A549 (cell line): ENCODE measurements at regions not wholly inside any gene's neighbourhood (a gene's known extent, or its start where the extent isn't known, plus 50 kb on each side); places are given as distances from the start of the nearest gene placed in this dataset.

Source experiments
- ATAC-seq, 2 experiments: fragments of 200-7000 bp in 1 of 2; fragments of >200 bp in 1 of 2; cut with Nextera tagmentation in 1 of 2; cut with Tn5 transposase in 1 of 2; 3 replicates each; pipeline versions ENCODE4 v1.8.0 to v1.9.1; 2018 to 2020; ENCODE audit warnings: mild to moderate bottlenecking in 1 of 2, moderate library complexity in 1 of 2
- CTCF ChIA-PET: fragments of 300-600 bp; sonication (Branson Sonifier 250); formaldehyde crosslinking; extraction: SDS; loops from one replicate; lab custom pipeline; 2021; ENCODE audit warnings: antibody characterized with exemption, inconsistent platforms; lab: Yijun Ruan, JAX
- POLR2A ChIA-PET: fragments of 350-600 bp; formaldehyde crosslinking; extraction: SDS; loops from one replicate; lab custom pipeline; 2021; ENCODE audit warnings: antibody characterized with exemption, inconsistent platforms; lab: Yijun Ruan, JAX
- DNase-seq, 2 experiments: peaks; one replicate each; pipeline versions ENCODE4 v3.0.0 to v3.0.0-alpha.2; 2011 to 2016; ENCODE audit warnings: low read depth in 1 of 2, low spot score in 1 of 2
- FAIRE-seq: peaks from 2 replicates; lab custom pipeline; 2011; peaks lifted over from hg19 to GRCh38; lab: Jason Lieb, UNC
- H3K27ac ChIP-seq, 2 experiments: fragments of >200 bp; sonication (Bioruptor Twin); formaldehyde crosslinking; 3 replicates each; pipeline ENCODE4 v1.5.1; 2016 to 2017
- H3K4me1 ChIP-seq: fragments of >200 bp; sonication (Bioruptor Twin); formaldehyde crosslinking; 3 replicates; pipeline ENCODE4 v1.6.1; 2016
- H3K4me2 ChIP-seq: fragments of >200 bp; sonication (Bioruptor Twin); formaldehyde crosslinking; 3 replicates; pipeline ENCODE4 v1.6.1; 2016
- H3K4me3 ChIP-seq: fragments of >200 bp; sonication (Bioruptor Twin); formaldehyde crosslinking; 3 replicates; pipeline ENCODE4 v1.5.1; 2016
- H3K9me3 ChIP-seq: fragments of >200 bp; sonication (Bioruptor Twin); formaldehyde crosslinking; 3 replicates; pipeline ENCODE4 v1.6.1; 2016
- ATOH8 ChIP-seq: fragments of 250-450 bp; sonication (Bioruptor Pico); IDR thresholded peaks from 2 replicates; pipeline ENCODE4 v1.5.0; 2020; ENCODE audit warnings: low read depth, mild to moderate bottlenecking, moderate library complexity
- BHLHE40 ChIP-seq: IDR thresholded peaks from 2 replicates; pipeline ENCODE4 v1.6.1; 2012; ENCODE audit warnings: low read depth, low read length, inconsistent platforms
- CBX8 ChIP-seq: fragments of 200-600 bp; sonication (generic); IDR thresholded peaks from 2 replicates; pipeline ENCODE4 v1.6.1; 2016
- CHD4 ChIP-seq: fragments of 200-600 bp; sonication (generic); IDR thresholded peaks from 2 replicates; pipeline ENCODE4 v1.6.1; 2016; ENCODE audit warnings: antibody characterized with exemption, mild to moderate bottlenecking, borderline replicate concordance
- EHMT2 ChIP-seq: fragments of 200-600 bp; sonication (generic); IDR thresholded peaks from 2 replicates; pipeline ENCODE4 v1.6.1; 2016; ENCODE audit warnings: antibody characterized with exemption, low read depth, mild to moderate bottlenecking, moderate library complexity
- FOSL2 ChIP-seq, 2 experiments: fragments of 450-650 bp in 1 of 2; fragments of >200 bp in 1 of 2; sonication (Bioruptor Twin) in 1 of 2; formaldehyde crosslinking; IDR thresholded peaks; 2 replicates each; pipeline versions ENCODE4 v1.5.0 to v1.6.1; 2016 to 2020; ENCODE audit warnings: mild to moderate bottlenecking in 1 of 2, moderate library complexity in 1 of 2
- GATA3 ChIP-seq: IDR thresholded peaks from 2 replicates; pipeline ENCODE4 v1.6.1; 2012; ENCODE audit warnings: borderline replicate concordance
- HDAC2 ChIP-seq: fragments of 200-600 bp; sonication (generic); IDR thresholded peaks from 2 replicates; pipeline ENCODE4 v1.6.1; 2016
- HEYL ChIP-seq: fragments of 250-450 bp; sonication (Bioruptor Pico); IDR thresholded peaks from 2 replicates; pipeline ENCODE4 v1.8.0; 2021; ENCODE audit warnings: mild to moderate bottlenecking, moderate library complexity
- HOXB13 ChIP-seq: fragments of 250-450 bp; sonication (Bioruptor Pico); IDR thresholded peaks from 2 replicates; pipeline ENCODE4 v1.5.0; 2020; ENCODE audit warnings: low read depth, mild to moderate bottlenecking, moderate library complexity
- HOXB5 ChIP-seq: fragments of 250-450 bp; sonication (Bioruptor Pico); IDR thresholded peaks from 2 replicates; pipeline ENCODE4 v1.5.0; 2020; ENCODE audit warnings: mild to moderate bottlenecking, moderate library complexity
- JUN ChIP-seq, 2 experiments: fragments of >200 bp; sonication (Bioruptor Twin); formaldehyde crosslinking; IDR thresholded peaks; 2 replicates in 1 of 2; 3 replicates in 1 of 2; pipeline ENCODE4 v1.6.1; 2016 to 2017
- KDM1A ChIP-seq: fragments of 200-600 bp; sonication (generic); IDR thresholded peaks from 2 replicates; pipeline ENCODE4 v1.6.1; 2016; ENCODE audit warnings: low read depth, mild to moderate bottlenecking
- NFE2L2 ChIP-seq: fragments of 150-350 bp; conservative IDR thresholded peaks from 2 replicates; pipeline ENCODE4 v1.6.1; 2014; ENCODE audit warnings: low read length
- NPAS2 ChIP-seq: fragments of 250-450 bp; sonication (Bioruptor Pico); IDR thresholded peaks from 2 replicates; pipeline ENCODE4 v1.8.0; 2022; ENCODE audit warnings: mild to moderate bottlenecking, moderate library complexity, borderline replicate concordance
- NR3C1 ChIP-seq: fragments of >200 bp; sonication (Bioruptor Twin); formaldehyde crosslinking; IDR thresholded peaks from 3 replicates; pipeline ENCODE4 v1.6.1; 2017
- RAD21 ChIP-seq, 2 experiments: fragments of >200 bp in 1 of 2; sonication (Bioruptor Twin) in 1 of 2; formaldehyde crosslinking in 1 of 2; IDR thresholded peaks in 1 of 2; conservative IDR thresholded peaks in 1 of 2; 2 replicates in 1 of 2; 3 replicates in 1 of 2; pipeline ENCODE4 v1.6.1; 2012 to 2018; ENCODE audit warnings: inconsistent platforms in 1 of 2
- RCOR1 ChIP-seq: fragments of 150-350 bp; IDR thresholded peaks from 2 replicates; pipeline ENCODE4 v1.6.1; 2014; ENCODE audit warnings: antibody characterized with exemption, low read length, low read depth
- SREBF2 ChIP-seq: fragments of 450-650 bp; IDR thresholded peaks from 2 replicates; pipeline ENCODE4 v1.6.1; 2014; ENCODE audit warnings: mild to moderate bottlenecking, moderate library complexity
- TP53 ChIP-seq: fragments of 250-450 bp; sonication (Bioruptor Pico); IDR thresholded peaks from 2 replicates; pipeline ENCODE4 v1.5.0; 2021; ENCODE audit warnings: mild to moderate bottlenecking, moderate library complexity
- ZC3H11A ChIP-seq: fragments of 450-650 bp; IDR thresholded peaks from 2 replicates; pipeline ENCODE4 v1.6.1; 2014; ENCODE audit warnings: antibody characterized with exemption, mild to moderate bottlenecking
- ZSCAN20 ChIP-seq: fragments of 250-450 bp; sonication (Bioruptor Pico); IDR thresholded peaks from 2 replicates; pipeline ENCODE4 v1.8.0; 2022; ENCODE audit warnings: mild to moderate bottlenecking, moderate library complexity
- WGBS: methylation state at CpG from one replicate; pipeline ENCODE4 v1.1.6; 2017; ENCODE audit errors: missing lambda C conversion rate; 5-methylcytosine and 5-hydroxymethylcytosine counted together
- TF ChIP-seq, protein P1 (sequence below): fragments of 450-650 bp; IDR thresholded peaks from 2 replicates; pipeline ENCODE4 v1.6.1; 2014; ENCODE audit warnings: antibody characterized with exemption

GRCh38 chr9:93874242-93874641 lies 80.9 kb downstream of the BARX1 start:
- ATAC-seq (no peak), FAIRE-seq (no peak), DNase-seq (no peak)
- CTCF ChIA-PET = no interaction called here
- H3K4me3 ChIP-seq = no peak overlapping the region
- H3K4me1 ChIP-seq = no peaks in the 10 kb centered on the region
- peaks cover 32% of the 10 kb centered on the region for H3K9me3 ChIP-seq
- H3K4me2 ChIP-seq = no peak overlapping the region
- TF ChIP-seq EHMT2 (no peak), NFE2L2 (no peak), GATA3 (no peak), HOXB5 (no peak)
- POLR2A ChIA-PET = no interaction called here
- no peak overlapping the region for H3K27ac ChIP-seq

DNA sequence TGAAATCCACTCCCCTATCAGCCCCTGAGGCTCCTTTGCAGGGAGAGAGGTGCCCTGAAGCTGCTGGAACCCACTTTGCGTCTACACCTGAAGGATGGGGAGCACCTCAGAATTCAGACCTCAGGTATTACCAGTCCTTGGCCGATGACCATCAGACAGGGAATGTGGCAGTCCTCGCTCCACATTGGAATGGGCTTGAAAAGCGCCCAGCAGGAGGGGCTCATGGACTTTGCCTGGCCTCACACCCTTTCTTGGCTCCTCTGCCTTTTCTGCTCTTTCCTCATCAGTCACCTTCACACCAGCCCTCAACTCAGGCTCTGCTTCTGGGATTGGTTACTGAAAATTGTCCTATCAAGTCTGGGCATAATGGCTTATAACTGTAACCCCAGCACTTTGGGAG lies 83.9 kb downstream of the BARX1 start:
- H3K4me3 ChIP-seq = no peak overlapping the region
- no peak overlapping the region for H3K4me2 ChIP-seq
- WGBS = 33% methylated on average over 4 of the region's 4 CpGs
- no peak for ATAC-seq
- H3K9me3 ChIP-seq = peaks cover 26% of the 10 kb centered on the region
- TF ChIP-seq RAD21 (conservative IDR thresholded peaks at IDR 0.05 in 1 of 2, IDR thresholded peaks at IDR 0.05 in 1 of 2) = 0 out of 5 replicates have a peak, but pooled peaks of 1 of the 2 experiments have one; percentile 18
- TF ChIP-seq KDM1A = no peak
- TF ChIP-seq, all 56 proteins: peak for 1
- FAIRE-seq = no peak
- ChIA-PET CTCF (no interaction called here), POLR2A (interaction anchor here (0.6 kb wide), 1 partner anchor 42 kb away, joined by 3 read pairs; no protein-coding TSS in a partner anchor)
- no peaks in the 10 kb centered on the region for H3K4me1 ChIP-seq
- no peak overlapping the region for H3K27ac ChIP-seq
- DNase-seq = no peak

DNA sequence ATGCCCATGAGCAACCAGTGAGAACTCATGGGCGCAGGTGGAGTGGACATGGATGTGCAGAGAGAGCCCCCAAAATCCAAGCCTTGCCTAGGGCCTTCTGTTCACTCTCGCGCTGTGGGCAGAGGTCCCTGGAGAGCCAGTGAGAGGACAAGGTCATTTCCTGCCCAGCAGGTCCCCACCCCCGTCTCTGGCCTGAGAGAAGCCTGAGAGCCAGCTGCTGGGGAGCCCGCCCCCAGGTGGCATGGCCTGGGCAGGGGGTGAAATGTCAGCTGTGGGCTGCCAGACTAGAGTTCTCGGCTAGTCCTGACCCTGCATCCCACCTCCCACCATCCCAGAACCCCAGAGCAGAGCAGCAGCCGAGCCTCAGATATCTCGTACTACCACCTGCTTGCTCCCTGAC lies 85.3 kb downstream of the BARX1 start:
- H3K4me2 ChIP-seq = no peak overlapping the region
- TF ChIP-seq HDAC2 (no peak), ZSCAN20 (no peak), SREBF2 (no peak), ATOH8 (CRISPR knock-in tag) (no peak), TP53 (no peak), CHD4 (no peak), ZC3H11A (no peak), FOSL2 (IDR thresholded peaks at IDR 0.05) (no peak), FOSL2 (CRISPR knock-in tag; IDR thresholded peaks at IDR 0.05) (no peak), RCOR1 (no peak), NPAS2 (no peak), NR3C1 (no peak), HEYL (CRISPR knock-in tag) (no peak), BHLHE40 (no peak), HOXB13 (no peak)
- TF ChIP-seq, protein P1, sequence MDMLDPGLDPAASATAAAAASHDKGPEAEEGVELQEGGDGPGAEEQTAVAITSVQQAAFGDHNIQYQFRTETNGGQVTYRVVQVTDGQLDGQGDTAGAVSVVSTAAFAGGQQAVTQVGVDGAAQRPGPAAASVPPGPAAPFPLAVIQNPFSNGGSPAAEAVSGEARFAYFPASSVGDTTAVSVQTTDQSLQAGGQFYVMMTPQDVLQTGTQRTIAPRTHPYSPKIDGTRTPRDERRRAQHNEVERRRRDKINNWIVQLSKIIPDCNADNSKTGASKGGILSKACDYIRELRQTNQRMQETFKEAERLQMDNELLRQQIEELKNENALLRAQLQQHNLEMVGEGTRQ = no peak
- 50% methylated on average over 1 of the region's 8 CpGs for WGBS
- H3K9me3 ChIP-seq = peaks cover 15% of the 10 kb centered on the region
- H3K4me1 ChIP-seq = no peaks in the 10 kb centered on the region
- ChIA-PET POLR2A (no interaction called here), CTCF (no interaction called here)
- DNase-seq (no peak), FAIRE-seq (no peak), ATAC-seq (no peak)
- no peak overlapping the region for H3K27ac ChIP-seq
- H3K4me3 ChIP-seq = no peak overlapping the region

- DNase-seq = no peak
- POLR2A ChIA-PET = no interaction called here
- no peaks in the 10 kb centered on the region for H3K4me1 ChIP-seq
- WGBS = 34% methylated on average over 5 of the region's 5 CpGs
- no peak for TF ChIP-seq JUN (IDR thresholded peaks at IDR 0.05)
- TF ChIP-seq CBX8 = no peak
- TF ChIP-seq, protein P1 = no peak
- TF ChIP-seq, all 56 proteins: peak for 0
- no peak for FAIRE-seq
- peaks cover 7% of the 10 kb centered on the region; the same call in 2 of the 3 replicates for H3K9me3 ChIP-seq
- ATAC-seq = no peak
- H3K27ac ChIP-seq = no peak overlapping the region
- CTCF ChIA-PET = interaction anchor here (1.5 kb wide), 1 partner anchor 9 kb away, joined by 3 read pairs; no protein-coding TSS in a partner anchor
- H3K4me2 ChIP-seq = no peak overlapping the region
- no peak overlapping the region for H3K4me3 ChIP-seq
These were observed 86.1 kb downstream of the BARX1 start for GRCh38 chr9:93869088-93869487.
